Colonic mucosa (tissue), 4 donors: ENCODE measurements at regions not wholly inside any gene's neighbourhood (a gene's known extent, or its start where the extent isn't known, plus 50 kb on each side); places are given as distances from the start of the nearest gene placed in this dataset.

ENCODE experiments used
- DNase-seq: peaks from one replicate; pipeline ENCODE4 v3.0.0-alpha.2; 2020
- H3K27ac ChIP-seq: fragments of 200-600 bp; one replicate; pipeline ENCODE4 v1.8.0; 2021
- H3K27me3 ChIP-seq: fragments of 200-600 bp; one replicate; pipeline ENCODE4 v1.8.0; 2021
- H3K36me3 ChIP-seq: fragments of 200-600 bp; one replicate; pipeline ENCODE4 v1.8.0; 2021
- H3K4me1 ChIP-seq: fragments of 200-600 bp; one replicate; pipeline ENCODE4 v1.8.0; 2021; ENCODE audit warnings: mild to moderate bottlenecking
- H3K4me3 ChIP-seq: fragments of 200-600 bp; one replicate; pipeline ENCODE4 v1.8.0; 2021
- H3K9ac ChIP-seq, 2 donors: one replicate each; pipeline ENCODE4 v1.7.0; 2013; ENCODE audit warnings: control low read depth in 2 of 2, low read depth in 2 of 2, low read length in 2 of 2
- H3K9me3 ChIP-seq: fragments of 200-600 bp; one replicate; pipeline ENCODE4 v1.8.0; 2021
- CTCF ChIP-seq: fragments of 200-600 bp; IDR thresholded peaks from one replicate; pipeline ENCODE4 v1.8.0; 2022; ENCODE audit warnings: antibody characterized with exemption, mild to moderate bottlenecking
- intact Hi-C: fragments of 100-400 bp; cut with DNase I; formaldehyde crosslinking; loops from one replicate; pipeline ENCODE4 v1.14.1; 2022
- donor health status: healthy.
- donor health status: DM: no; HTN: no; CAD: no.
- donor health status: DM: no; HTN: no; CAD: no.

GRCh38 chr5:145489516-145489915 is 345.6 kb downstream of the PRELID2 start:
- no peak overlapping the region for H3K4me3 ChIP-seq
- H3K36me3 ChIP-seq: no peaks in the 10 kb centered on the region
- no peak overlapping the region for H3K9ac ChIP-seq
- no peaks in the 10 kb centered on the region for H3K9me3 ChIP-seq
- H3K4me1 ChIP-seq: no peaks in the 10 kb centered on the region
- no peak for DNase-seq
- intact Hi-C loops: no loop called here
- no peak overlapping the region for H3K27ac ChIP-seq
- no peak for TF ChIP-seq CTCF
- no peaks in the 10 kb centered on the region for H3K27me3 ChIP-seq

- intact Hi-C loops: no loop called here
- DNase-seq: no peak
Observed at GRCh38 chr5:145484158-145484557, 351.0 kb downstream of the PRELID2 start.

DNA sequence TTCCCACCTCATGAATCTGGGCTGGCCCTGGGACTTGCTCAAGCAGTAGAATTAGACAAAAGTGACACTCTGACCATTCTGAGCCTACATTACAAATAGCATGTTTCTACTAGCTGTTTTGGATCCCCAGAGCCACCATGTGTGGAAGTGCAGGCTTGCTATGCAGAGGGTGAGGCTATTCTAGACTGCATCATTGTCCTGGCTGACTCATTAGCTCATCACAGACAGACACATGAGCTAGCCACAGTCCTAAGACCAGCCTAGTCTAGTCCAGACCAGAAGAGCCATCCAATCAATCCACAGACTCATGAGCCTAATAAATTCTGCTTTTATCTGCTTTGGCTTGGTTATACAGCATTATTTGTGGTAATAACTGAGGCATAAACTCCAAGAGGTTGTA is 351.9 kb downstream of the PRELID2 start:
- Histone ChIP-seq H3K9ac (no peak overlapping the region), H3K4me3 (no peak overlapping the region), H3K27me3 (no peaks in the 10 kb centered on the region), H3K9me3 (no peaks in the 10 kb centered on the region), H3K36me3 (no peaks in the 10 kb centered on the region), H3K27ac (no peak overlapping the region), H3K4me1 (no peaks in the 10 kb centered on the region)
- TF ChIP-seq CTCF: no peak
- intact Hi-C loops: no loop called here
- no peak for DNase-seq

More at GRCh38 chr5:145484158-145484557, 351.0 kb downstream of the PRELID2 start:
- H3K9me3 ChIP-seq: no peaks in the 10 kb centered on the region
- no peaks in the 10 kb centered on the region for H3K27me3 ChIP-seq
- H3K36me3 ChIP-seq: no peaks in the 10 kb centered on the region
- H3K27ac ChIP-seq: no peak overlapping the region
- TF ChIP-seq CTCF: no peak
- H3K4me1 ChIP-seq: no peaks in the 10 kb centered on the region
- H3K4me3 ChIP-seq: no peak overlapping the region
- H3K9ac ChIP-seq: no peak overlapping the region

DNA sequence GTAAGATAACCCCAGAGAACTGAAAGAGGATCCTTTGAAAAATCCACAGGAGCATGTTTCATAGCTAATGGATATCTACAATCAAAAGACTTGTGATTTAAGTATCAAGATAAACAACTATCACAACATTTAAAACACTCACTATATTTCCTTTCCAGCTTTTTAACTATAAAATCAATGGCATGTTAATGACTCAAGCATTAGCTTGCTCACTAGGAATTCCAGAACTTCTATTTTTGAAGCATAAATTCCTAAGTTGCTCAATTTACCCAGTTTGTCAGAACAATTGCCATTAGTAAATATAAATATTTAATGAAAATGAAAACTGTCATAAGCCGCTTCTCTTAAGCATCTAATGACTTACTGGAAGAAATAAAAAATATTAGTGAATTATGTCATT is 355.3 kb downstream of the PRELID2 start:
- DNase-seq: no peak
- no peaks in the 10 kb centered on the region for H3K27me3 ChIP-seq
- H3K27ac ChIP-seq: no peak overlapping the region
- TF ChIP-seq CTCF: no peak
- H3K9me3 ChIP-seq: no peaks in the 10 kb centered on the region
- no peaks in the 10 kb centered on the region for H3K4me1 ChIP-seq
- no peak overlapping the region for H3K9ac ChIP-seq
- intact Hi-C loops: no loop called here
- no peak overlapping the region for H3K4me3 ChIP-seq
- no peaks in the 10 kb centered on the region for H3K36me3 ChIP-seq

GRCh38 chr5:145479271-145479670 is 355.9 kb downstream of the PRELID2 start:
- DNase-seq: no peak
- no peak overlapping the region for H3K27ac ChIP-seq
- no peak overlapping the region for H3K4me3 ChIP-seq
- intact Hi-C loops: no loop called here
- no peaks in the 10 kb centered on the region for H3K4me1 ChIP-seq
- no peak for TF ChIP-seq CTCF
- H3K9me3 ChIP-seq: no peaks in the 10 kb centered on the region
- H3K36me3 ChIP-seq: no peaks in the 10 kb centered on the region
- no peaks in the 10 kb centered on the region for H3K27me3 ChIP-seq
- no peak overlapping the region for H3K9ac ChIP-seq

- no peaks in the 10 kb centered on the region for H3K36me3 ChIP-seq
- no peak overlapping the region for H3K27ac ChIP-seq
- no peak overlapping the region for H3K4me3 ChIP-seq
- no peaks in the 10 kb centered on the region for H3K27me3 ChIP-seq
- intact Hi-C loops: no loop called here
- no peak overlapping the region for H3K9ac ChIP-seq
- TF ChIP-seq CTCF: no peak
- DNase-seq: no peak
- no peaks in the 10 kb centered on the region for H3K4me1 ChIP-seq
- H3K9me3 ChIP-seq: no peaks in the 10 kb centered on the region
Observed at GRCh38 chr5:145478651-145479050, 356.5 kb downstream of the PRELID2 start.
